Stromal cell of bone marrow (primary cell): ENCODE measurements at regions not wholly inside any gene's neighbourhood (a gene's known extent, or its start where the extent isn't known, plus 50 kb on each side); places are given as distances from the start of the nearest gene placed in this dataset.
A peak's percentile ranks its signal among the peaks of the same experiment; 100 is the strongest.
"Not testable (repeated sequence)": the region's sequence is repeated elsewhere in the genome, so short reads cannot be mapped to it uniquely, and the experiment has no call there.

ENCODE experiments used
- DNase-seq: peaks from one replicate; pipeline ENCODE4 v3.0.0-alpha.2; 2012; ENCODE audit warnings: low read depth

DNA sequence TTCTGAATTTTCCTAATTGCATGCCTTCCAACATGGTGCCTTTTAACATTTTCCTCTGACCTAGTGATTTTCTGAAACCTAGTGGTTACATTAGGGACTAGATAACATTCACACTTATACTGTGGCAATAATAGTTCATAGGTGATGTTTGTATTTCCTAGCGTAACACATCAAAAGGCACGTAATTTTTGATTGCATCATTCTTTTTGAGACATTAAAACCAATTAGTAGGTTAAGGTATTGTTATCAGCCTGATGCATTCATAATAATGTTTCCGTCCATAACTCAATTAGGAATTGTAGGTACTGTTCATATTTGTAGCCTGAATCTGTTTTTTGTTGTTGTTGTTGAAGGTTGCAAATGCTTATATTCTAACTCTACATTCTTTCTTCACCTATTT lies 192.4 kb downstream of the ANXA1 start:
- no peak for DNase-seq

DNA sequence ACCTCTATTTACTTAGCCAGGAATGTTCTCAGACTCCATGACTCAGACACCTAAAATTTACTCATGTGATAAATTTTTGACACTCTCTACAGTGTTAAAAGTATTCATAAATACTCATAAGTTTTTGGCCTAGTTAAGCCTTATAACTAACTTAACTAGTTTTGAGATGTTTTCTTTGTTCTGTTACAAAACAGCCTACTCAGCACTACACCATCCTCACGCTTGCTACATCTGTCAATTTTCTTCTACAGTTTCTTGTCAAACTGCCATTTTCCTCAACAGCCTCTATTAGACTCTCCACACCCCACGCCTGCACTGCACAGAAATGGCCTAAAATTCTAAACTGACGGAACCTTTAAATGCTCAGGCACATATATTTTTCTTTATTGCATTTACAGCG lies 195.5 kb downstream of the ANXA1 start:
- no peak for DNase-seq

DNA sequence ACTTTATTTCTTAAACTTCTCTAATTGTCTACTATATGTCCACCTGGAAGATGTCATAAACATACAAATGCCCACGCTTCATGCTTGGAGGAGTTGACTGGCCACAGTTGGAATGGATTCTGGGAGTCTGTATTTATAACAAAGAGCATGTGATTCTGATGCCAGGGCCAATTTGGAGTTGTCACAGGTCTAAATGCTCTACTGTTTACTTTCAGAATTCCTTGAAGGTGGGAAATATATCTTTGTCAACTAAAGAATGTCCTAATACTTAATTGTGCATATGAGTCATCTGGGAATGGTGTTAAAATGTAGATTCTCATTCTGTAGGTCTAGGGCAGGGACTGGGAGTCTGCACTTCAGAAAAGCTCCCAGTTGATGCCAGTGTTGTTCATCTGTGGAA lies 196.1 kb downstream of the ANXA1 start:
- DNase-seq = no peak

DNA sequence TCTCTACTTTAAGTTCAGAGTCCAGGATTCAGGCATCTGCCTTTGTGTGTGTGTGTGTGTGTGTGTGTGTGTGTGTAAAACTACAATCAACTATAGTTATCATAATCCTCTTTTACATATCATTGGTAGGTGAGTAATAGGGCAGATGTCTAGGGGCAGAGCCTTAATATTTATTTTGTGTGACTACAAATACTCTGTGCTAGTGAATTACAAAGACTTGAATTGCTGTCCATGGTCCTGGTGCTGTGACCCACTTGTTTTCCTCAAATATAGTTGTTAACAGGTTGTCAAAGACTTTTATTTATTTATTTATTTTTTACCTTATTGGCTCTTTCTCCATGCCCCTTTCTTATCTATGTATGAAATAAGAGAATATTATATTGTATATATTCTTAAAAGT lies 196.8 kb downstream of the ANXA1 start:
- DNase-seq = no peak

DNA sequence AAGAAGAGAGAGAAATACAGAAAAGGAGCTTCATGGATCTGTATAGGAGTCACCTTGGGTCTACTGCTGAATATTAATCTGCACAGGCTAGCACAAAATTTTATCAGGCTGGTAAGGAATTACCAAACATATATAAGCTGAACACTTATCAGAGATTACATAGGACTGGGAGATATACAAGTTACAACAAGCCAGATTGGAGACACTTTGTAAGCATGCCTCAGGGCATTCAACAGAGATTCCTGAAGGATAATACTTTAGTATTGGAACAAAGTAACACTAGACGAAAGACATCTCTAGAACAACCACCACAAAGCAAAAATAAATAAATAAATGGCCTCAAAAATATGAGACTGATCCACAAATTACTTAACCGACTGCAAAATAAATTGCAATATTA lies 197.8 kb downstream of the ANXA1 start:
- no peak for DNase-seq

DNA sequence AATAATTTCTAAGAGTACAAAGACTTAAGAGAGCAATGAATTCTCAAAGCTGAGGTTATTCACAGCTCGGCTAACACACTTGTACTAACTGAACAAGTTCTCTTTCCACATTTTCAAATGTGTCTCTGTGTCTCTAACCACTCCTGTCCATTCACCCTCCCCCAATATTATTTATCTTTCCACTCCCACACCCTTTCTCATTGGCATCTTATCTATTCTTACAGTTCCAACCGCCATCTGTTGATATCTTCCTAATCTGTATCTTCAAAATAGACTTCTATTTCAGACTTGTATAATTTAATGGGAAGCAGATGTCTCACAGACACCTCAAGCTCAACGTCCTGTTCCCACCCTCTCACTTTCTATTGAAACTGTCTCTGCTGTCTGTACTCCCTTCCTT lies 205.9 kb downstream of the ANXA1 start:
- DNase-seq = no peak

DNA sequence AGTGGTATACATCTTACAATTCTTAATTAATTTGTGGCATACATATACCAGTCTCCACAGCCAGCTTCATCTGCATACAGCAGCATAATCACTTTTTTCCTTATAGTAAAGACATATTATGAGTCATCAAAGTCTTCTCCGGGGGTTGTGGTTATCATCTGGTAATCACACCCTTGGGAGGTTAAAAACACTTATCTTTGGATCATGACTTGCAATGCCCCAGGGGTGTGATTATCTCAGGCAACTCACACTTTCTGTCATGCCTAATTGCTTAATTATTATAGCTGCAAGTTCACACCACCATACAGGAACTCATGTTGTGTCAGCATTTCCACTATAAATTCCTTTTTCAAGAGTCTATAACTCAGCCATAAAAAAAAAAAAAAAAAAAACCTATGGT lies 218.4 kb downstream of the ANXA1 start:
- peak; percentile 14 for DNase-seq

DNA sequence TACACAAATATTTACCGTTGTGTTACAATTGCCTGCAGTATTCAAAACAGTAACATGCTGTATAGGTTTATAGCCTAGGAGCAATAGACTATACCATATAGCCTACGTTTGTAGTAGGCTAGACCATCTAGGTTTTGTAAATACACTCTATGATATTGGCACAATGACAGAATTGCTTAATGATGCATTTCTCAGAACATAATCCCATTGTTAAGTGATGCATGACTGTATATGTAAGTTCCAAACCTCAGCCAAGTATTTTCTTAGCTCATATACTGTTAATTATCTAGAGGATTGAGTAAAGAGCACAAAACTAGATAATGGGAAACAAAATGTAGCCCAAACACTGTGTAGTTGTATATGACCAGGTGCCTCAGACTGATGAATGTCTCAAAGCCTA lies 220.1 kb downstream of the ANXA1 start:
- DNase-seq = no peak

DNA sequence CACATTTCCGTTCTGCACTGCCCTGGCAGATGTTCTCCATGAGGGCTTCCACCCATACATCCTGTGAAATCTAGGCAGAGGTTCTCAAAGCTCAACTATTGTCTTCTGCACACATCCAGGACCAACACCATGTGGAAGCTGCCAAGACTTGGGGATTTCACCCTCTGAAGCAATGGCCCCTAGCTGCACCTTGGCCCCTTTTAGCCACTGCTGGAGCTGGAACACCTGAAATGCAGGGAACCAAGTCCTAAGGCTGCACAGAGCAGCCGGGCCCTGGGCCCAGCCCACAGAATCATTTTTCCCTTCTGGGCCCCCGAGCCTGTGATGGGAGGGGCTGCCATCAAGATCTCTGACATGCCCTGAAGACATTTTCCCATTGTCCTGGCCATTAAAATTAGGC lies 228.7 kb downstream of the ANXA1 start:
- DNase-seq = no peak

DNA sequence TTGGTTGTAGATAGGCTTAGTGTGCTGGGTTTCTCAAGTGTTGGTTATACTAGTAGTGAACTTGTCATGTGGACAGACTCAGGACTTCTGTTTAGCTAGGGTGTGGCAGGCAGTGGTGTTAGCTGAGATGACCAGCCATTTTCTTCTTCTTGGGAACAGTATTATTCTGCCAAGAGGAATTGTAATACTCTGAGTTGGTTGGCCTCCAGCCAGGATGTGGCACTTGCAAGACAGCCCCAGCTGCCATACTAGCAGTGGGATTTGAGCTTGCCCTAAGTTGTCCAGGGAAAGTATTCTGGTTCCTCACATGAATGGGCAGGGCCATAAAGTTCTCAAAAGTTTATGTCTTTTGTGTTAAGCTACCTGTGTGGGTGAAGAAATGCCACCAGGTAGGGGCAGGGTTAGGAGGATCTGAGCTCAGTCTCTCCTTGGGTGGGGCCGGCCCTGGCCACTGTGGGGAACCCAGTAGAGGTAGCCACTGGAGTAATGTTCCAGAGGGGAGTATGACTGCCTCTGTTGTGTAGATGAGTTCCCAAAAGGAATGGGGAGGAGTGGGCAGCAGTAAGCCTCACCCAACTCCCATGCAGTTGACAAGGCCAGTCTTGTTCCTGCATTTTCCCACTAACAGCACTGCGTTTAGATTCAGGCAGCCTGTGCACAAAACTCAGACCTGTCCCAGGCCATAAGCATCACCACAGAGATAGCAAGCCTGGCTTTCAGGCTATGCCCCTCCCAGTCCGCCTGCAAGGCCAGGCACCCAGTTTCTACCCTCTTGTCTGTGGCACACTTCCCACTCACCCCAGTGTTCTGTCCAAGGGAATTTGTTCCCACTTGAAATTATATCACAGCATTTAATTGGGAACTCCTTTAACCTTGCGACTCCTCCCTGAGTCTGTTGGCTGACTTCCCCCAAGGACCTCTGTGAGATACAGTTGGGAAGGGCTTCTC lies 250.7 kb downstream of the ANXA1 start:
- no peak for DNase-seq

DNA sequence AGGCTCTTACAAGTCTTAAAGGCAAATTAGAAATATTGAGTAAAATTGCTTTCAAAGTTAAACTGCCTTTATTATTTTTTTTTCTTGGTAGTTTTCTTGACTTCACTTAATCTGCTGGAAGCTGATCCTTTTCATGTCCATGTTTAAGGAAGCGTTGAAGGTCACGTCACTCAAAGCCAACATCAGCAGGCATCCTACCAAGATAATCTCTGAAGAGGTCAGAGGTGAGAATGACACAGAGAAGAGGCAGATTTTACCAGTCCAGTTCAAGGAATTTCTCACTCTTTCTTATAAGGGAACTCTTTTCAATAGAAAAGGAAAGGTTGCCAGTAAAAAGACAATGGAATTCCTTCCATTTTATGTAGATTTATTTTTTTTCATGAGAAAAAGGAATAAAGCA lies 259.8 kb downstream of the ANXA1 start:
- DNase-seq = peak; percentile 6

DNA sequence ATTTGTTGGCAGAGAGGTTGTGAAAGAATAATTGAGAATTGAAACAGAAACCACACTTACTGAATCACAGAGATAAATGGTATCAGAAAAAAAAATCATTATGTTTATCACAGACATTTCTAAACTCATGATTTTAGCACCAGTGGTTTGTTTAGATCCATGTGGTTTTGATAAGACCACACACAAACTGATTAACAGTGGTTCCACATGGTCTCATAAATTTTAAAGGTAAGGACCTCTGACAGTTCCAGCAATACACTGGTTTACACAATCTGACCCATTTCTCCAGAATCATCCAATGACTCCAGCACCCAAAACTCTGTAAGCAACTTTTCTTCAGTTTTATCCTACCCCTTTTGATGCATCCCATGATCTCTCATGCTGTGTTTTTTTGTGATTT lies 261.2 kb downstream of the ANXA1 start:
- DNase-seq = no peak

DNA sequence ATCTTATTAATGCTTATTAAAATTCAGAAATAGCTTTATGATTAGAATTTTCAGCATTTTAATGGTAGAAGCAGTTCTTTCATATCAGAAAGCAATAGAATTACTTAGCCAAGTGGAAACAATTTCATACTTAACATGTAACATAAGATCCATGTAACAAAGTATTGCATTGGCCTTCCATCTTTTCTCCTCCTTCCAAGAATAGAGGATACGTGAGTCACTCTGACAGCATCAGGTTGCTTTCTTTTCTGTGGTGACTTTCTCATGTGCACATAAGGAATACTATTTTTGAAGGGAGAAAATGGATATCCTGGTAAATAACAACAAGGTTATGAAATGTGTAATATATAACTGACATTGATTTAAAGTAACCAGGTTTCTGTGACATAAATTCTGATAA lies 272.2 kb downstream of the ANXA1 start:
- peak; percentile 34 for DNase-seq

DNA sequence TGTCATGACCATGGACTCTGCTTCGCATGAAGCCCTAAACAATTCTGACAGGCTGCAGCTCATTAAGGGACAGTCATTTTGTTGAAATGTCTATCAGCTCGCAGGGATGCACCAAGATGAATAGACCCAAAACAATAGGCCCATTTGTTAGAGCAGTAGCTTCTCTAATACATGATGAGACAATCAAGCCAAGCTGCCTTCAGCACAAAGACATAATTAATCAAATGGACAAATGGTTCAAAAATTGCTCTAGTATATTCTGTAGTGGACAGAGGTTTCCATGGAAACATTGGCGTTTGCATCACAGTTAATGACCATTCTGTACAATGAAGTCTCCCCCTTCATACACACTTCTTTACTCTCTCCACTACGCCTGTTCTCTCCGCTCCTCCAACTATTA lies 274.6 kb downstream of the ANXA1 start:
- no peak for DNase-seq

DNA sequence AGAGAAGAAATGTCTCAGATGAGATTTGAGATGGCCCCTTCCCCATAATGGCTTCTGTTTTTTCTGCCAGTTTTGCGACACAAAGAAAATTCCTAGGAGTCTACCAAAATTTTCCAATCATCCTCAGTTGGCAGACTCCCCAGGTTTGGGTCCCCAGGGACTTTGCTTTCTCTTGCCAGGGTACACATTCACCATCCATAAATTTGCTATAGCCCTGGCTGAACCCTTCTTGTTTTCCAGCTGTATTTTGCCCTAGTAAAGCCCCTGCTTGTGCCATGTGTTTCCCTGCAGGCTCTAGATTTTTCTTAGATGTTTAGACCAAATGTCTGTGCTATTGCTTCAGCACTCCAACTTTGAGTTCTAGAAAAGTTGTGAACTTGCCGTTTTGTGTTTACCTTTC lies 283.2 kb downstream of the ANXA1 start:
- no peak for DNase-seq

DNA sequence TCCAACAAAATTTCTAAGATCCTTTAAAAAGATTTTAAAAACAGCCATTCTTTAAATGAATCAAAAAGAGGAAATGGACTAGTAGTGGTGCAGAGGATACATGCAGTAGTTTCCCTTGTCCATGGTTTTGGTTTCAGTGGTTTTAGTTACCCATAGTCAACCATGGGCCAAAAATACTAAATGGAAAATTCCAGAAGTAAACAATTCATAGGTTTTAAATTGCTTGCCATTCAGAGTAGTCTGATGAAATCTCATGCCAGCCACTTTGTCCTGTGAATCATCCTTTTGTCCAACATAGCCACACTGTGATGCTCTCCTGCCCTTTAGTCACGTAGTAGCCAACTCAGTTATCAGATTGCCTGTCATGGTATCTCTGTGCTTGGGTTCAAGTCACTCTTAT lies 286.1 kb downstream of the ANXA1 start:
- DNase-seq = peak; percentile 52

DNA sequence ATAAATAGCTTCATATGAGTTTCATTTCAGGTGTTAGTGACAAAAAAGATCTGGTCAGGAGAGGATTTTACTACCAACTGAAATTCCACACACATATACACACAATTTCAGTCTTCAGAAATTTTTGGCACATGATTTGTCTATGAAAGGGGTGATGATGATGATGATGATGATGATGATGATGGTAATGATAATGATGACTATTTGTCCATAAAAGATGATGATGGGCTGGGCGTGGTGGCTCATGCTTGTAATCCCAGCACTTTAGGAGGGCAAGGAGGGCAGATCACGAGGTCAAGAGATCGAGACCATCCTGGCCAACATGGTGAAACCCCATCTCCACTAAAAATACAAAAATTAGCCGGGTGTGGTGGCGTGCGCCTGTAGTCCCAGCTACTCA lies 288.2 kb downstream of the ANXA1 start:
- DNase-seq = not testable (repeated sequence)

DNA sequence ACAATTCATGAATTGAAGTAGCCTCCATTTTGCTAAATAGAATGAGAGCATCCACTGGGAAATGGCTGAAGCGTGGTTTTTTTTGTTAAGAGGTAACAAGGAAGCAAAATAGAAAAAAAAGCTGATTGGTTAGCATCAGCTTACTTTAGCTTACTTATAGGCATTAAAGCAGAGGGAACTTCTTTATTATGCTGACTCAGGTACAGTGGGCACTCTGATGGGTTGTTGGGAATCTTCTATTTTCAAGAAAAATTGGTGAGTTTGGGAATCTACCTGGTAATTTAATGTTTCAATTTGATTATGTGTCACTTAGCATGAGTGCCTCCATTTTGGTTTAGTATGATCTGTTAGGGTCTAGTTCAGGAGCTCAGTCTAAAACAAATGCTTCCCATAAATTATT lies 289.6 kb downstream of the ANXA1 start:
- DNase-seq = no peak

DNA sequence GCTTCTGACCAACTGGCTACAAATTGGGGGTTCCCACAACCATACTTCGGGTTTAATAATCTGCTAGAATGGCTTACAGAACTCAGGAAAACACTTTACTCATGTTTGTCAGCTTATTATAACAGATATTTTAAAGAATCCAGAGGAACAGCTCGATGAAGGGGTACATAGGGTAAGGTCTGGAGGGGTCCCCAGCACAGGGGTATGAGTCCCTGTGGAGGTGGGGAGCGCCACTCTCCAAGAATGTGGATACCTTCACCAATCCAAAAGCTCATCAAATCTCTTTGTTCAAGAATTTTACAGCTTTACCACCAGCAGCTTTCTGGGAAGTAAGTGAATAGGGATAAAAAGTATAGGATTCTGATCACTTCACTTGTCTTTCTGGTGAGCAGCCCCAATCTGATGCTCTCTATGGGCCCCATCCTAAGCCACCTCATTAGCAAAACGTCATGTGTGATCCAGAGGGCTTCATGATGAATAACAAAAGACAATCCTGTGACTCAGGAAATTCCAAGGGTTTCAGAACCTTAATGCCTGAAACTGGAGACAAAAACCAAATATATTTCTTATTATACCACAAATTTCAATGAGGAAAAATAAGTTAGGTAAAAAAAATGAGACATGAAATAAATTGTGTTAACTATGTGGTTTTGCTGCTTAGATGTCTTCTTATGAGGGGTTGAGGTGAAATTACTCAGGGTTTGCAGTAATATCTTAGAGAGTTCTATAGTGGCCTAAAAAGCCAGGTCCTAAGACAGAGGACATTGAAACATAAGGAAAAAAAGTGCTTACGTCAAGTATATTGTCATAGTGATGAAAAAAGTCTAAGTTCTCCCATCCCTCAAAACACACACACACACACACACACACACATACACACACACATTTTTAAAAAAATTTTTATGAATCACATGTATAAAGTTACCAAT lies 290.5 kb downstream of the ANXA1 start:
- DNase-seq = no peak

DNA sequence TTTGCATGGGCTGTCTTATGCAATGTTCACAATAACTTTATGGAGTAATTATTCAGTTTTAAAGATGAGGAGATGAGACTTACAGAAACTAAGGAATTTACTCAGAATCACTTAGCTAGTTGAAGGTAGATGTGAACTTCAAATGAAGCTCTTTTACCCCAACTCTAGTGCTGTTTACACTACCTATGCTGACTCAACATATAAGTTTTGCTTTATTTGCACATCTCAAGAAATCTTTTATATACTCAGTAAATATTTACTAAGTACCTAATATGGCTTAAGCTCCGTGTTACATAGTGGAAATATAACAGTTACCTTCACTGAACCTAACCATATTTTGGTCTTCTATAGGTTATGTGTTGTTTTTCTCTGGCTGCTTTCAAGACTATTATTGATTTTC lies 293.2 kb downstream of the ANXA1 start:
- DNase-seq = no peak

DNA sequence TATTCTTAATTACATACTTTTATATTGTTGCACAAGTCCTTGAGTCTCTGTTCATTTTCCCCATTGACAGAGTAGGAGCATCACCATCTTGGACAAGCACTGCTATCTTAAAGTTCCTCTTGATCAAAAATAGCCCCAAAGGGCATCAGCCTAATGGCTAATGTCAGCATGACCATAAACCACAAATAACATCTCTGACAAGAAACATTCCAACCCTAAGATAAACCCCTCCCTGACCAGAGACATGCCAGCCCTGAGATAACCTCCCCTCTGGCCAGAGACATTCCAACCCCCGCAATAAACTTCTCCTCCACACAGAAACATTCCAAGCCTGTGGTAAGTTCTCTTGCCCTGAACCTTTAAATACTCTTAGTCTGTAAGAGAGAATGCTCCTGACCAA lies 293.7 kb downstream of the ANXA1 start:
- DNase-seq = not testable (repeated sequence)

DNA sequence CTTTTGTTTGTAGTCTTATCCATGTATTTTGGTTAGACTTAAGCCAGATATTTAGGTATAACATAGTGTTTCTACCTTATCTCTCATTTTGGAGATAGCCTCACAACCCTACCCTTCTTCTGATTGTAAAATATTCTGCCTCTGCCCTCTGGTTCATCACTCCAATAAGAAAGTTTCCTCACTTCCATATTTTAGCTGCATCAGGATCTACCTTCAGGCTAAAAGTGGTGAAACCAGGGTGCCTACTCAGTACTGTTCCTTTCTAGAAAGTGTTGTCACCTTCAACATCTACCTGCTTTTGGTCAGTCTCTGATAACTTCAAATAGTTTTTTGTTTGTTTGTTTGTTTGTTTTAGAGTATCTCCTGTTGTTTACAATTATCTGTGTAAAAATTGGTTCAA lies 294.6 kb downstream of the ANXA1 start:
- DNase-seq = no peak

DNA sequence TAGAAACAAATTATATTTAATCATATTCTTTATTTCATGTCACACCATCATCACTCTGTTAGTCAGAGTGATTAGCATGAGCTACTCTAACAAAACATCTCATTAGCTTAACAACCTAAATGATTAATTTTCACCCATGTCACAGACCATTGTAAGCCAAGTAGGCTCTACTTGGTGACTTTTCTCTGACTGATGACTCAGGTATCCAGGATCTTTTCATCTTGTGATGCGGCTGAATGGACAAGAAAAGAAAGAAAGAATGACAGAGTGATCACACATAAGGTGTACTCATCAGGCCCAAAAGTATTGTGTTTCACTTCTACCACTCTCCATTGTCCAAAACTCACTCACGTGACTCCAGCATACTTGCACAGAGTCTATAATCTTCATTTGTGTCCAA lies 299.3 kb downstream of the ANXA1 start:
- DNase-seq = no peak
